ENCODE measurements at regions not wholly inside any gene's neighbourhood (a gene's known extent, or its start where the extent isn't known, plus 50 kb on each side); places are given as distances from the start of the nearest gene placed in this dataset.
"Not testable (repeated sequence)": the region's sequence is repeated elsewhere in the genome, so short reads cannot be mapped to it uniquely, and the experiment has no call there.

GRCh38 chrX:113222305-113222704, 381.7 kb upstream of the AMOT start:
- Histone ChIP-seq H3K36me3 (ENCODE audit: insufficient read depth, low read length) (no peaks in the 10 kb centered on the region), H3K27me3 (ENCODE audit: insufficient read depth, low read length) (peaks cover 5% of the 10 kb centered on the region), H3K4me1 (ENCODE audit: insufficient read depth, low read length) (no peaks in the 10 kb centered on the region), H3K9me3 (ENCODE audit: low read length) (no peaks in the 10 kb centered on the region), H3K4me3 (ENCODE audit: low read length) (no peak overlapping the region), H2AFZ (ENCODE audit: low read depth, low read length) (no peak overlapping the region)

GRCh38 chrX:113212052-113212451, 371.4 kb upstream of the AMOT start:
- H3K36me3 ChIP-seq (ENCODE audit: insufficient read depth, low read length) = no peaks in the 10 kb centered on the region

GRCh38 chrX:113202601-113203000, 362.0 kb upstream of the AMOT start:
- Histone ChIP-seq H3K27me3 (ENCODE audit: insufficient read depth, low read length) (no peaks in the 10 kb centered on the region), H3K9me3 (ENCODE audit: low read length) (no peaks in the 10 kb centered on the region), H3K36me3 (ENCODE audit: insufficient read depth, low read length) (no peaks in the 10 kb centered on the region), H3K4me1 (ENCODE audit: insufficient read depth, low read length) (no peaks in the 10 kb centered on the region), H3K4me3 (ENCODE audit: low read length) (no peak overlapping the region), H2AFZ (ENCODE audit: low read depth, low read length) (no peak overlapping the region)

More at GRCh38 chrX:113212052-113212451, 371.4 kb upstream of the AMOT start:
- no peaks in the 10 kb centered on the region for H3K27me3 ChIP-seq (ENCODE audit: insufficient read depth, low read length)
- no peak overlapping the region for H3K4me3 ChIP-seq (ENCODE audit: low read length)
- H2AFZ ChIP-seq (ENCODE audit: low read depth, low read length) = no peak overlapping the region
- no peaks in the 10 kb centered on the region for H3K9me3 ChIP-seq (ENCODE audit: low read length)
- H3K4me1 ChIP-seq (ENCODE audit: insufficient read depth, low read length) = no peaks in the 10 kb centered on the region

GRCh38 chrX:113195949-113196348, 355.3 kb upstream of the AMOT start:
- H3K4me3 ChIP-seq (ENCODE audit: low read length) = no peak overlapping the region
- no peaks in the 10 kb centered on the region for H3K4me1 ChIP-seq (ENCODE audit: insufficient read depth, low read length)
- no peaks in the 10 kb centered on the region for H3K36me3 ChIP-seq (ENCODE audit: insufficient read depth, low read length)
- no peaks in the 10 kb centered on the region for H3K9me3 ChIP-seq (ENCODE audit: low read length)
- H3K27me3 ChIP-seq (ENCODE audit: insufficient read depth, low read length) = no peaks in the 10 kb centered on the region
- H2AFZ ChIP-seq (ENCODE audit: low read depth, low read length) = no peak overlapping the region

GRCh38 chrX:113192418-113192817, 351.8 kb upstream of the AMOT start:
- H3K4me1 ChIP-seq (ENCODE audit: insufficient read depth, low read length) = no peaks in the 10 kb centered on the region
- H3K4me3 ChIP-seq (ENCODE audit: low read length) = no peak overlapping the region
- H3K27me3 ChIP-seq (ENCODE audit: insufficient read depth, low read length) = no peaks in the 10 kb centered on the region
- H3K9me3 ChIP-seq (ENCODE audit: low read length) = no peaks in the 10 kb centered on the region
- H2AFZ ChIP-seq (ENCODE audit: low read depth, low read length) = no peak overlapping the region
- no peaks in the 10 kb centered on the region for H3K36me3 ChIP-seq (ENCODE audit: insufficient read depth, low read length)

- Histone ChIP-seq H2AFZ (ENCODE audit: low read depth, low read length) (no peak overlapping the region), H3K9me3 (ENCODE audit: low read length) (no peaks in the 10 kb centered on the region), H3K36me3 (ENCODE audit: insufficient read depth, low read length) (no peaks in the 10 kb centered on the region), H3K4me1 (ENCODE audit: insufficient read depth, low read length) (no peaks in the 10 kb centered on the region), H3K4me3 (ENCODE audit: low read length) (no peak overlapping the region), H3K27me3 (ENCODE audit: insufficient read depth, low read length) (no peaks in the 10 kb centered on the region)
Observed at GRCh38 chrX:113157496-113157895, 316.9 kb upstream of the AMOT start.

- not testable (repeated sequence) for H3K4me1 ChIP-seq (ENCODE audit: insufficient read depth, low read length); H2AFZ ChIP-seq (ENCODE audit: low read depth, low read length); H3K4me3 ChIP-seq (ENCODE audit: low read length); H3K9me3 ChIP-seq (ENCODE audit: low read length); H3K36me3 ChIP-seq (ENCODE audit: insufficient read depth, low read length); H3K27me3 ChIP-seq (ENCODE audit: insufficient read depth, low read length)
Observed at GRCh38 chrX:113154315-113154714, 313.7 kb upstream of the AMOT start.

- Histone ChIP-seq H3K27me3 (ENCODE audit: insufficient read depth, low read length) (no peaks in the 10 kb centered on the region), H3K4me1 (ENCODE audit: insufficient read depth, low read length) (peaks cover 6% of the 10 kb centered on the region), H3K9me3 (ENCODE audit: low read length) (no peaks in the 10 kb centered on the region), H3K4me3 (ENCODE audit: low read length) (no peak overlapping the region), H3K36me3 (ENCODE audit: insufficient read depth, low read length) (no peaks in the 10 kb centered on the region), H2AFZ (ENCODE audit: low read depth, low read length) (no peak overlapping the region)
Observed at GRCh38 chrX:113136836-113137235, 296.2 kb upstream of the AMOT start.

- H3K27me3 ChIP-seq (ENCODE audit: insufficient read depth, low read length) = no peaks in the 10 kb centered on the region
- H3K4me3 ChIP-seq (ENCODE audit: low read length) = no peak overlapping the region
- H3K9me3 ChIP-seq (ENCODE audit: low read length) = no peaks in the 10 kb centered on the region
- no peaks in the 10 kb centered on the region for H3K36me3 ChIP-seq (ENCODE audit: insufficient read depth, low read length)
- peaks cover 6% of the 10 kb centered on the region for H3K4me1 ChIP-seq (ENCODE audit: insufficient read depth, low read length)
- no peak overlapping the region for H2AFZ ChIP-seq (ENCODE audit: low read depth, low read length)
Observed at GRCh38 chrX:113133316-113133715, 292.7 kb upstream of the AMOT start.

GRCh38 chrX:113124693-113125092, 284.1 kb upstream of the AMOT start:
- no peaks in the 10 kb centered on the region for H3K36me3 ChIP-seq (ENCODE audit: insufficient read depth, low read length)
- H3K9me3 ChIP-seq (ENCODE audit: low read length) = no peaks in the 10 kb centered on the region
- no peaks in the 10 kb centered on the region for H3K27me3 ChIP-seq (ENCODE audit: insufficient read depth, low read length)
- H2AFZ ChIP-seq (ENCODE audit: low read depth, low read length) = no peak overlapping the region
- H3K4me1 ChIP-seq (ENCODE audit: insufficient read depth, low read length) = no peaks in the 10 kb centered on the region
- H3K4me3 ChIP-seq (ENCODE audit: low read length) = no peak overlapping the region

- no peak overlapping the region for H3K4me3 ChIP-seq (ENCODE audit: low read length)
- no peaks in the 10 kb centered on the region for H3K9me3 ChIP-seq (ENCODE audit: low read length)
- no peak overlapping the region for H2AFZ ChIP-seq (ENCODE audit: low read depth, low read length)
- no peaks in the 10 kb centered on the region for H3K27me3 ChIP-seq (ENCODE audit: insufficient read depth, low read length)
- no peaks in the 10 kb centered on the region for H3K4me1 ChIP-seq (ENCODE audit: insufficient read depth, low read length)
- H3K36me3 ChIP-seq (ENCODE audit: insufficient read depth, low read length) = no peaks in the 10 kb centered on the region
Observed at GRCh38 chrX:113075521-113075920, 234.9 kb upstream of the AMOT start.

GRCh38 chrX:113059714-113060113, 219.1 kb upstream of the AMOT start:
- Histone ChIP-seq H2AFZ (ENCODE audit: low read depth, low read length) (no peak overlapping the region), H3K4me1 (ENCODE audit: insufficient read depth, low read length) (no peaks in the 10 kb centered on the region), H3K36me3 (ENCODE audit: insufficient read depth, low read length) (no peaks in the 10 kb centered on the region), H3K27me3 (ENCODE audit: insufficient read depth, low read length) (peaks cover 2% of the 10 kb centered on the region), H3K4me3 (ENCODE audit: low read length) (no peak overlapping the region), H3K9me3 (ENCODE audit: low read length) (no peaks in the 10 kb centered on the region)

- peaks cover 2% of the 10 kb centered on the region for H3K27me3 ChIP-seq (ENCODE audit: insufficient read depth, low read length)
- no peaks in the 10 kb centered on the region for H3K4me1 ChIP-seq (ENCODE audit: insufficient read depth, low read length)
- H3K4me3 ChIP-seq (ENCODE audit: low read length) = no peak overlapping the region
- no peak overlapping the region for H2AFZ ChIP-seq (ENCODE audit: low read depth, low read length)
- no peaks in the 10 kb centered on the region for H3K36me3 ChIP-seq (ENCODE audit: insufficient read depth, low read length)
- no peaks in the 10 kb centered on the region for H3K9me3 ChIP-seq (ENCODE audit: low read length)
Observed at GRCh38 chrX:113058634-113059033, 218.0 kb upstream of the AMOT start.

- no peaks in the 10 kb centered on the region for H3K36me3 ChIP-seq (ENCODE audit: insufficient read depth, low read length)
- H2AFZ ChIP-seq (ENCODE audit: low read depth, low read length) = no peak overlapping the region
- H3K27me3 ChIP-seq (ENCODE audit: insufficient read depth, low read length) = no peaks in the 10 kb centered on the region
- H3K4me3 ChIP-seq (ENCODE audit: low read length) = no peak overlapping the region
- H3K4me1 ChIP-seq (ENCODE audit: insufficient read depth, low read length) = no peaks in the 10 kb centered on the region
- H3K9me3 ChIP-seq (ENCODE audit: low read length) = no peaks in the 10 kb centered on the region
Observed at GRCh38 chrX:113048896-113049295, 208.3 kb upstream of the AMOT start.

Data from neuron (in vitro differentiated cells).